Body of pancreas (tissue), 4 donors: ENCODE measurements at regions not wholly inside any gene's neighbourhood (a gene's known extent, or its start where the extent isn't known, plus 50 kb on each side); places are given as distances from the start of the nearest gene placed in this dataset.

ENCODE experiments used
- ATAC-seq: fragments of 150-250 bp; one replicate; pipeline ENCODE4 v1.9.1; 2016
- DNase-seq, 4 donors: peaks; one replicate each; pipeline ENCODE4 v3.0.0-alpha.2; 2019
- H3K27ac ChIP-seq, 4 donors: fragments of 200-600 bp; sonication (generic); 1 replicate in 3 of 4; 2 replicates in 1 of 4; pipeline versions ENCODE4 v1.5.1 to v1.6.1; 2016 to 2019; ENCODE audit warnings: mild to moderate bottlenecking in 1 of 4, mixed read lengths in 1 of 4, moderate library complexity in 1 of 4
- H3K27me3 ChIP-seq, 2 donors: fragments of 200-600 bp; sonication (generic); one replicate each; pipeline ENCODE4 v1.6.0; 2016; ENCODE audit warnings: mild to moderate bottlenecking in 1 of 2
- H3K36me3 ChIP-seq, 2 donors: fragments of 200-600 bp; sonication (generic); replicated peaks in 1 of 2; 2 replicates each; pipeline ENCODE4 v1.5.1; 2016; ENCODE audit warnings: low read depth in 2 of 2; ENCODE audit not compliant: insufficient read depth in 1 of 2
- H3K4me1 ChIP-seq: fragments of 200-600 bp; sonication (generic); one replicate; pipeline ENCODE4 v1.6.0; 2016
- H3K4me3 ChIP-seq, 2 donors: fragments of 200-600 bp; sonication (generic); 1 replicate in 1 of 2; 2 replicates in 1 of 2; pipeline ENCODE4 v1.5.1; 2016 to 2019
- H3K9me3 ChIP-seq, 3 donors: fragments of 200-600 bp; sonication (generic); 1 replicate in 2 of 3; 2 replicates in 1 of 3; pipeline ENCODE4 v1.5.1; 2016
- CTCF ChIP-seq, 7 experiments: fragments of 450-650 bp in 4 of 7; fragments of 200-600 bp in 3 of 7; sonication (generic) in 3 of 7; IDR thresholded peaks; one replicate each; pipeline ENCODE4 v1.5.1; 2016 to 2019; ENCODE audit warnings: antibody characterized with exemption in 7 of 7
- POLR2A ChIP-seq, 3 donors: fragments of 450-650 bp; IDR thresholded peaks; one replicate each; pipeline ENCODE4 v1.6.1; 2016; ENCODE audit warnings: antibody characterized with exemption in 3 of 3, mild to moderate bottlenecking in 2 of 3
- WGBS, 2 donors: methylation state at CpG; one replicate each; pipeline ENCODE4 v1.1.5; 2017; 5-methylcytosine and 5-hydroxymethylcytosine counted together
- intact Hi-C: fragments of 100-400 bp; cut with DNase I; formaldehyde crosslinking; loops from one replicate; pipeline ENCODE4 v1.15.1; 2023

DNA sequence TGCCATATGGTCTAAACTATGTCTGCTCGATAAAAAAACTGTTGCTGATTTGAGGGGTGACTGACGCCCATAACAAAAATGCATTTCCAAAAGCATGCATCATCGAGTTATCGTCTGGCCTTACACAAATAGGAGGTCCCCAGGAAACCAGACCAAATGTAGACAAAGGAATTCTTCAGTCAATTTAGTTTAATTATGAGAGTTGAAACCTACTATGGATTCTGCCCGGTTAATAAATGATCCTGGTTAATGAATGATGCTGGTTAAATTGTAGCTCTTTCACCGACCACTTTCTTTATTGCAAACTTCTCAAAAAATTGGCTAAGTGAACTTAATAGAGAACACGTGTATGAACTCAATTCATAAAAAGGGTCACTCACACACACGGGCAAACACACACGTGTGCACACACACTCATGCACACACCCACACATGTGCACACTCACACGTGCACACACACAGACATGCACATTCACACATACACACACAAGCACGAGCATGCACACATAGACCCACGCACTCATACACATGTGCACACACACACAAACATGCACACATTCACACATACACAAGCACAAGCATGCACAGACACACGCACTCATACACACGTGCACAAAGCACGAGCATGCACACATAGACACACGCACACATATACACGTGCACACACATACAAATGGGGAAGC is 59.0 kb upstream of the SALL3 start:
- Histone ChIP-seq H3K4me3 (no peak overlapping the region), H3K27me3 (no peaks in the 10 kb centered on the region), H3K27ac (no peak overlapping the region), H3K36me3 (no peaks in the 10 kb centered on the region), H3K9me3 (no peaks in the 10 kb centered on the region), H3K4me1 (no peaks in the 10 kb centered on the region)
- no peak for ATAC-seq
- no peak for TF ChIP-seq CTCF (IDR thresholded peaks at IDR 0.05)
- TF ChIP-seq POLR2A (IDR thresholded peaks at IDR 0.05) = no peak
- intact Hi-C loops = no loop called here
- DNase-seq = no peak
- 30 to 39% methylated on average over 17 of the region's 17 CpGs for WGBS, 2 donors

DNA sequence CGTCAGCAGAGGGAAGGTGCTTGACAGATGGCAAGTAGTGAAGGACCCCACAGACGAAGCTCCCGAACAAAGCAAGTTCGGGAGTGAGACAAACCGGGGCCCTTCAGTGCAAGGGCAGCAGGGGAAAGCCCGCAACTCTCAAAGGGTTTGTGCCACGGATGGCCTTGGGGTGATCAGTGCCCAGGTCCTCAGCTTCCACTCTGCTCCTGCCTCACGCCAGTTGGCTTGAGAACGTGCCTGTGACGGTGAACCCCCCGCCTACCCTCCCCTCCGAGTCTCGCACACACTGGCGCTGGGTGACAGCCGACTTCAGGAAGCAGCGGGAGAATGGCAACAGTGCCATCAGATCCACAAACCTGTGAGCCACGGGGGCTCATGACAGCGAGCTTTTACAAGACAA is 56.8 kb upstream of the SALL3 start:
- Histone ChIP-seq H3K36me3 (no peaks in the 10 kb centered on the region), H3K9me3 (no peaks in the 10 kb centered on the region), H3K27me3 (no peaks in the 10 kb centered on the region), H3K4me3 (no peak overlapping the region), H3K27ac (no peak overlapping the region), H3K4me1 (no peaks in the 10 kb centered on the region)
- intact Hi-C loops = no loop called here
- DNase-seq (no peak), ATAC-seq (no peak)
- no peak for TF ChIP-seq CTCF (IDR thresholded peaks at IDR 0.05)
- no peak for TF ChIP-seq POLR2A (IDR thresholded peaks at IDR 0.05)
- 76 to 77% methylated on average over 12 to 17 of the region's 18 CpGs for WGBS, 2 donors

- H3K36me3 ChIP-seq = no peaks in the 10 kb centered on the region
- intact Hi-C loops = no loop called here
- no peak overlapping the region for H3K4me3 ChIP-seq
- no peak for ATAC-seq
- no peaks in the 10 kb centered on the region for H3K27me3 ChIP-seq
- TF ChIP-seq POLR2A (IDR thresholded peaks at IDR 0.05) (no peak), CTCF (IDR thresholded peaks at IDR 0.05) (no peak)
- H3K4me1 ChIP-seq = no peaks in the 10 kb centered on the region
- no peaks in the 10 kb centered on the region for H3K9me3 ChIP-seq
- no peak for DNase-seq
- H3K27ac ChIP-seq = no peak overlapping the region
- 75 to 83% methylated on average over 6 to 14 of the region's 14 CpGs for WGBS, 2 donors
Observed at GRCh38 chr18:78924301-78924700, 55.3 kb upstream of the SALL3 start.

DNA sequence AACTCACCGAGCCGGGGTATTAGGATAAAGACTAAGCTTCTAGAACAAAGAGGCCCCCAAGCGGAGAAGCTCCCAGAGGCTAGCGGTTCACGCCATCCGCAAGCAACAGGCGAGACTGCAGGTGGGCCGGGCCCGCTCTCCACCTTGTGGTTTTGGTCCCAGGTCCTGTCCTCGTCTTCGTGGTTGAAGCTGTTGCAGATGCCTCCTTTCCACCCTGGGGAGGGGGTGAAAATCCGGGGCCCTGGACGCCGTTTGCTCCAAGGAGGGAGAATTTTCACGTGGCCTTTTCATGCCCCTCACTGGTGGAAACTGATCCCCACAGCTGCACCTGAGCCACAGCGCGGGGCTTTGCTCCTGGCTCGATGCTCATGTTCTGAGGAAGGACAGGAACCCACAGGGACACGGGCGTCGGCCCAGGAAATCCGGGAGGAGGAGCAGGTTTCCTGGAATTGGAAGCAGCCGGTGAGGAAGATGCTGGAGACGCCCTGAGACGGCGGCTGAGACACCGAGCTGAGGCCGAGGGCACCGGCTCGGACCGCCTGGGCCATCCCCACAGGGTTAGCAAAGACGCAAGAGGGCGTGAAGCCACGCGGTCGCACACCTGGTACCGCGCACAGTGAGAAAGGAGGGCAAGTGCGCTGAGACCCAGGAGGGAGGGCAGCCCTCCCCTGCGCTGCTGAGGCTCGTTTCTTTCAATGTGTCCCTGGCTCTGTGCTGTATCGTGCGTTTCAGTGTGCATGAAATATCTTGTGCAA is 54.7 kb upstream of the SALL3 start:
- Histone ChIP-seq H3K9me3 (no peaks in the 10 kb centered on the region), H3K27ac (no peak overlapping the region), H3K4me1 (no peaks in the 10 kb centered on the region), H3K4me3 (no peak overlapping the region), H3K27me3 (no peaks in the 10 kb centered on the region), H3K36me3 (no peaks in the 10 kb centered on the region)
- intact Hi-C loops = no loop called here
- ATAC-seq (no peak), DNase-seq (no peak)
- TF ChIP-seq CTCF (IDR thresholded peaks at IDR 0.05) = no peak
- no peak for TF ChIP-seq POLR2A (IDR thresholded peaks at IDR 0.05)
- WGBS, 2 donors = 84% methylated on average over 33 to 43 of the region's 43 CpGs
